ENCODE measurements at regions not wholly inside any gene's neighbourhood (a gene's known extent, or its start where the extent isn't known, plus 50 kb on each side); places are given as distances from the start of the nearest gene placed in this dataset.

- Histone ChIP-seq H3K4me1 (no peaks in the 10 kb centered on the region), H3K27ac (no peak overlapping the region), H3K9me3 (no peaks in the 10 kb centered on the region), H3K27me3 (no peaks in the 10 kb centered on the region), H3K36me3 (no peaks in the 10 kb centered on the region), H3K4me3 (no peak overlapping the region)
- TF ChIP-seq POLR2A (IDR thresholded peaks at IDR 0.05) (no peak), POLR2AphosphoS5 (IDR thresholded peaks at IDR 0.05) (no peak)
- TF ChIP-seq, protein P1, sequence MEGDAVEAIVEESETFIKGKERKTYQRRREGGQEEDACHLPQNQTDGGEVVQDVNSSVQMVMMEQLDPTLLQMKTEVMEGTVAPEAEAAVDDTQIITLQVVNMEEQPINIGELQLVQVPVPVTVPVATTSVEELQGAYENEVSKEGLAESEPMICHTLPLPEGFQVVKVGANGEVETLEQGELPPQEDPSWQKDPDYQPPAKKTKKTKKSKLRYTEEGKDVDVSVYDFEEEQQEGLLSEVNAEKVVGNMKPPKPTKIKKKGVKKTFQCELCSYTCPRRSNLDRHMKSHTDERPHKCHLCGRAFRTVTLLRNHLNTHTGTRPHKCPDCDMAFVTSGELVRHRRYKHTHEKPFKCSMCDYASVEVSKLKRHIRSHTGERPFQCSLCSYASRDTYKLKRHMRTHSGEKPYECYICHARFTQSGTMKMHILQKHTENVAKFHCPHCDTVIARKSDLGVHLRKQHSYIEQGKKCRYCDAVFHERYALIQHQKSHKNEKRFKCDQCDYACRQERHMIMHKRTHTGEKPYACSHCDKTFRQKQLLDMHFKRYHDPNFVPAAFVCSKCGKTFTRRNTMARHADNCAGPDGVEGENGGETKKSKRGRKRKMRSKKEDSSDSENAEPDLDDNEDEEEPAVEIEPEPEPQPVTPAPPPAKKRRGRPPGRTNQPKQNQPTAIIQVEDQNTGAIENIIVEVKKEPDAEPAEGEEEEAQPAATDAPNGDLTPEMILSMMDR (IDR thresholded peaks at IDR 0.05), result no peak
- intact Hi-C loops (cut with DNase I; ENCODE audit: low total_unique reads), result no loop called here
- DNase-seq (ENCODE audit: low spot score in 2 of 2), result no peak
Observed at GRCh38 chr2:173666171-173666888, 298.8 kb downstream of the SP3 start.

DNA sequence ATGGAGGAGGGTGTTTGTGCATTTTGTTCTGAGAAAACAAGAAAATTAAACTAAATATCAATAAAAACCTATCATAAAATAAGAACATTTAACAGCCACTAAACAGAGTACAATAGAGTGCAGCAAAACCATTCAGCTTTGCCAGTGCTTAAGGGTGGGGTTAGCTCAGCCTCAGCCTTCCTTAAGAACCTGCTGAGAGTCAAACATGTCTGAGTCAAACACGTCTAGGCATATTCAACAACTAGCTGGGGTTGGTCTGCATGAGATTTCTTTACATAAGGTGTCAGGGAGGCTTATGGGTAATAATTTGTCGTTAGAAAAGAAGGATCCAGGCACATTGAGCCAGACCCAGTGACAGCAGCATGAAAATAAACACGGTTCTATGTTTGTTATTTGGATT, 298.2 kb downstream of the SP3 start:
- Histone ChIP-seq H3K27ac (no peak overlapping the region), H3K9me3 (no peaks in the 10 kb centered on the region), H3K4me3 (no peak overlapping the region), H3K4me1 (no peaks in the 10 kb centered on the region), H3K27me3 (no peaks in the 10 kb centered on the region), H3K36me3 (no peaks in the 10 kb centered on the region)
- intact Hi-C loops (cut with DNase I; ENCODE audit: low total_unique reads), result no loop called here
- no peak for DNase-seq (ENCODE audit: low spot score in 2 of 2)
- TF ChIP-seq, protein P1 (IDR thresholded peaks at IDR 0.05), result no peak
- TF ChIP-seq POLR2AphosphoS5 (IDR thresholded peaks at IDR 0.05) (no peak), POLR2A (IDR thresholded peaks at IDR 0.05) (no peak)

GRCh38 chr2:173667415-173667814, 297.8 kb downstream of the SP3 start:
- H3K36me3 ChIP-seq, result no peaks in the 10 kb centered on the region
- H3K9me3 ChIP-seq, result no peaks in the 10 kb centered on the region
- no peak for TF ChIP-seq POLR2AphosphoS5 (IDR thresholded peaks at IDR 0.05)
- TF ChIP-seq POLR2A (IDR thresholded peaks at IDR 0.05), result no peak
- TF ChIP-seq, protein P1 (IDR thresholded peaks at IDR 0.05), result no peak
- H3K4me3 ChIP-seq, result no peak overlapping the region
- no peak overlapping the region for H3K27ac ChIP-seq
- intact Hi-C loops (cut with DNase I; ENCODE audit: low total_unique reads), result no loop called here
- DNase-seq (ENCODE audit: low spot score in 2 of 2), result no peak
- no peaks in the 10 kb centered on the region for H3K27me3 ChIP-seq
- no peaks in the 10 kb centered on the region for H3K4me1 ChIP-seq

DNA sequence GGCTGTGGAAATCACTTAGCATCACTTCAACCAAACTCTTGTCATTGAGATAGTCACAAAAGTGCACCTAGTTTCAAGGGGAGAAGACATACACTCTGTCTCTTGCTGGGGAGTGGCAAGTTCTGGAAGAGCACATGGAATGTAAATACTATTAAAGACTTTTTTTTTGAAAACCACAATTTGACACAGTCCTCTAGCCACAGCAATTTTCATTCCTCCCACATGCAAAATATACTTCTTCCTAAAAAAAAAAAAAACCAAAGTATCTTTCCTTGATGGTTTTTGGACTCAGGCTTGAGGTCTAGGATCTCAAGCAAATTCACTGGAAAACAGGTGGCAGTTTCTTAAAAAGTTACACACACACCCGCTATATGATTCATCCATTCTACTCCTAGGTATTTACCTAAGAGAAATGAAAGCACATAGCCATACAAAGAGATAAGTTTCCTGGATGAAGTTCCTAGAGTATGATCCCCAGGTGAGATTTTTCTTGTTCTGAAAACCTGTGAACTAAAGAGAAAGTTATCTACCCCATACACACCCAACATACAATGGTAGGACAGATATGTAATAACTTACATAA, 295.8 kb downstream of the SP3 start:
- H3K4me3 ChIP-seq, result no peak overlapping the region
- no peak overlapping the region for H3K27ac ChIP-seq
- H3K9me3 ChIP-seq, result no peaks in the 10 kb centered on the region
- no peaks in the 10 kb centered on the region for H3K27me3 ChIP-seq
- no peak for DNase-seq (ENCODE audit: low spot score in 2 of 2)
- no peaks in the 10 kb centered on the region for H3K4me1 ChIP-seq
- intact Hi-C loops (cut with DNase I; ENCODE audit: low total_unique reads), result no loop called here
- no peaks in the 10 kb centered on the region for H3K36me3 ChIP-seq
- TF ChIP-seq POLR2AphosphoS5 (IDR thresholded peaks at IDR 0.05) (no peak), POLR2A (IDR thresholded peaks at IDR 0.05) (no peak)
- TF ChIP-seq, protein P1 (IDR thresholded peaks at IDR 0.05), result no peak

DNA sequence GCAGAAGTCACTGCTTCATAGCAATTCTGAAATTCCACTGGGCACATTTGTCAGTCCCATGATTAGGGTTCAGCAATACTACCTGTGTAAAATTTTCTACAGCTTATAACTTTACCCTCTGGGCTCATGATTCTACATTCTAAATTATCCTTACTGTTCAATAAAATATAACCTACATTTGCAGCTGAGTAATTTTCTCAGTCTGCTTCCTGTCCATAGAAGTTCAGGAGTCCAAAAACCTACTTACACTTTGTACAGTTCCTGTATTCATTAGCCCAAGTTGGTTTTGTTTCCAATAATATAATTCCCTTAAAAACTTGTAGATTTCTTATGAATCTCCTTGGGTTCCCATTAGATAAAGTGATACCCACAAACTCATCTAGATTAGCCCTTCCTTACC, 295.3 kb downstream of the SP3 start:
- no peak for DNase-seq (ENCODE audit: low spot score in 2 of 2)
- intact Hi-C loops (cut with DNase I; ENCODE audit: low total_unique reads), result no loop called here
- no peaks in the 10 kb centered on the region for H3K36me3 ChIP-seq

More for the DNA sequence above, 295.3 kb downstream of the SP3 start:
- Histone ChIP-seq H3K27me3 (no peaks in the 10 kb centered on the region), H3K27ac (no peak overlapping the region), H3K4me3 (no peak overlapping the region), H3K4me1 (no peaks in the 10 kb centered on the region), H3K9me3 (no peaks in the 10 kb centered on the region)
- TF ChIP-seq POLR2A (IDR thresholded peaks at IDR 0.05), result no peak
- no peak for TF ChIP-seq POLR2AphosphoS5 (IDR thresholded peaks at IDR 0.05)
- TF ChIP-seq, protein P1 (IDR thresholded peaks at IDR 0.05), result no peak
